Stimulated activated CD8-positive, alpha-beta memory T cell treated with anti-CD3 and anti-CD28 coated beads, Interleukin-7, amount 100 ng/mL, for 48 hours (primary cell): ENCODE measurements at regions not wholly inside any gene's neighbourhood (a gene's known extent, or its start where the extent isn't known, plus 50 kb on each side); places are given as distances from the start of the nearest gene placed in this dataset.

Experiments
- DNase-seq, 2 donors: peaks; one replicate each; pipeline ENCODE4 v3.0.0-alpha.2; 2020; ENCODE audit warnings: low read depth in 1 of 2; ENCODE audit errors: extremely low read depth in 1 of 2

DNA sequence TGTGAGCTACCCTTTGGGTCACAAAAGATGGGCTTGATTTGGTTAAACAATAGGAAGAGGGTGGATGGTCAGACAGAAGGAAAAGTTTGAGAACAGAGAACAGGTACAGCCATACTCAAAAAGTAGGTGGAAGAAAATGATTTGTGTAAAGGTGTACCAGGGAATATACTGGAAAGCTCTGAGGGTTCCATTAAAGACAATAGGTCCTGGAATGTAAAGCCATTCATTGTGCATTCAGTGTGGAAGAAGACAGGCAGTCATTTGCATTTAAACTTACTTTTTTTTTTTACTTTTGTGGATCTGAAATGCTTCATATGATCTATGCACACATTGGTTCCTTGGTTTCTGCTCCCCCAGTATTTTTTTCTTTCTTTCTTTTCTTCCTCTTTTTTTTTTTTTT lies 581.4 kb upstream of the PIK3C3 start:
- DNase-seq = no peak

- DNase-seq = no peak
Observed at GRCh38 chr18:41372046-41372665, 582.9 kb upstream of the PIK3C3 start.

DNA sequence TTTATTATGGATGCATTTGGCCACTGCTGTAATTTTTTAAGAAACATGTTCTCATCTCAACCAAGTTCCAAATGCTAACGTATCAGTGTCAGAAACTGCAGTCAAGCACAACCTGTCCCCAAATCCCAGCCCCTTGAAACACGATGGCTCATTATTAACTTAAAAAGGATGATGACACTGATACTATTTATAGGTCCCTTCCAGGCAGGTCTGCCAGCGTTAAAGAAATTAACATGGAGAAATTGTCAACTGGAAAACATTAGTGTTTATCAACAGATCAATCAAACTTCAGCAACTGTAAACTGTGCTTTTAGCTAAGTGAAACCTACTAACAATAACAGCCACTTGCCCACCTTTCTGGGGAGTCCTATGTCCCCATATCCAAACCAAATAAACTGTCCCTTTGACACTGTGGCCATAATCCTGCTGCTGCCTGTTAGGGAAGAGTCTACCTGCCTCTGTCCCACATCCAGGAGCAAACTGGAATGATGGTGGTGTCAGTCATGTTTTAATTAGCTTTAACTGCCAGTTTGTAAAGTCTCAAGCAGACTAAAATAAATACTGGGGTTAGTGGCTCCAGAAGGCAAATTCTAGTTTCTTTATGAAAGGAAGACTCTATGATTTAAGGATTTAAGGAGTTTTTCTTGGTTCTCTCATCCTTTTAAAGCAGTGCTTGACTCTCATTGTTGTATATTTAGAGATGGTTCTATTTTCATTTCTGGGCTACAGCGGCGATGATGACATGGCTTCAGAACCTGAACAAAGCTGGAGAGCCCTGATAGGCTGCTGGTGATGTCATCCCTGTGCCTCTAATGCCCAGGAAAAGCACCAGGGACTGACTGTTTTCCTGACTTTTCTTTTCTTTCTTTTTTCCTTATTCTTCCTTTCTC lies 583.6 kb upstream of the PIK3C3 start:
- DNase-seq = no peak

- no peak for DNase-seq
Observed at GRCh38 chr18:41370740-41371139, 584.3 kb upstream of the PIK3C3 start.

DNA sequence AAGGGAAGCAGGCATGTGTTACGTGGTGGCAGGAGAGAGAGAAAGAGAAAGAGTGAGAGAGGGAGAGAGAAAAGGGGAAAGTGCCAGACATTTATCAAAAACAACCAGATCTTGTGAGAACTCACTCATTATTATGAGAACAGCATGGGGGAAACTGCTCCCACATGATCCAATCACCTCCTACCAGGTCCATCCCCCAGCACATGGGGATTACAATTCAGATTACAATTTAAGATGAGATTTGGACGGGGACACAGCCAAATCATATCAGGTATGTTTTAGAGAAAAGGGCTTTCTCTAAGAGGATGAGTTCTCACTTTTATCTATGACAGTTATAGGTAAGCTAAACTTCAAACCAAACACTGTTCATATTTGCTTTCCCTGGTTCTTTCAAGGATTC lies 597.3 kb upstream of the PIK3C3 start:
- no peak for DNase-seq

DNA sequence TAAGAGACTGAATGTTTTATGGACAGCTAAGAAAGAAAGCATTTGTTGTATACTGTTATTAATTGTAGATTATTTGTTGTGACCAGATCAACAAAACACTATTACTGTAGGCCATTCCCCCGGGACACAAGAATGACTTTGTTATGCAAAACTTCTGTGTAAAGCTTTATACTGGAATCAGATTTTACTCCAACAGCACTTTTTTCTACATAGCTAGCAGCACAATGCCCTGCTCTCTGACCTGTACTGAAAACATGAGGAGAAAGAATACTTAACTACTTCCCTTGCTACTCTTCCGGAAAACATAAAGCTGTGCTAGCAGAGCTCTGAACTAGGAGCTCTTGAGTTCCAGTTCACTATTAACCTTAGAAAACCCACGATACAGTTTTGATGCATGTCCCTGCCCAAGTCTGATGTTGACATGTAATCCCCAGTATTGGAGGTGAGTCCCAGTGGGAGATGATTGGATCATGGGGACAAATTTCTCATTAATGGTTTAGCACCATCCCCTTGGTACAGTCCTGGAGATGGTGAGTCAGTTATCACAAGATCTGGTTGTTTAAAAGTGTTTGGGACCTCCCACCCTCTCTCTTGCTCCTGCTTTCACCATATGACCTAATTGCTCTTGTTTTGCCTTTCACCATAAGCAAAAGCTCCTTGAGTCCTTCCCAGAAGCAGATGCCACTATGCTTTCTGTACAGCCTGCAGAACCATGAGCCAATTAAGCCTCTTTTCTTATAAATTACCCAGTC lies 601.1 kb upstream of the PIK3C3 start:
- DNase-seq = no peak

DNA sequence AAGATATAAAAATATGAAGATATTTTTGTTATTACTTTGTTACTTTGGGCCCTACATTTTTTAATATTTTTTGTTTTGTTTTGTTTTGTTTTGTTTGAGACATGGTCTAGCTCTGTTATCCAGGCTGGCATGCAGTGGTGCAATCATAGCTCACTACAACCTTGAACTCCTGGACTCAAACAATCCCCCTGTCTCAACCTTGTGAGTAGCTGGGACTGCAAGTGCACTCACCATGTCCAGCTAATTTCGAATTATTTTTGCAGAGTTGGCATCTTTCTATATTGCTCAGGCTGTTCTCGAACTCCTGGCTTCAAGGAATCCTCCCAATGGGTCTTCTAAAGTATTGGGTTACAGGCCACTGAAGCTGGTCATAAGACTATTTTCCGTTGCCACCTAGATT lies 603.6 kb upstream of the PIK3C3 start:
- DNase-seq = no peak

DNA sequence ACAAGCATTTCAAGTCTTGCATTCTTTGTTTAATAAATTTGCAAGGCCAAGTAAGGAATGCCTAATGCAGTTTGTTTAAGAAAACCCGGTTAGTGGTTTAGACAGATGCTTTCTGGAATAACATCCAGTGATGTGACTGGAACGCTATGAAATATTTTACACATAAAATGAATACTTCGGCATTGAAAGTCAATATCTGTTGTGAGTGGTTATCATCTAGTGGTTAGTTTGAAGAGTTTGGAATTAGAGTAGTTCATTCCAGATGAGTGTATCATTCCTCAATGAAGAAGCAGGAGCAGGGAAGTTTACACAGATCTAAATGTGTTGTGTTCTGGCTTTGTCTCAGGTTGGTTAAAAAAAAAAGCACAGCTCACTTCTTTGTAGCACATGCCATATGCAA lies 608.0 kb upstream of the PIK3C3 start:
- DNase-seq = no peak

GRCh38 chr18:41343808-41344207 lies 611.2 kb upstream of the PIK3C3 start:
- DNase-seq = no peak

DNA sequence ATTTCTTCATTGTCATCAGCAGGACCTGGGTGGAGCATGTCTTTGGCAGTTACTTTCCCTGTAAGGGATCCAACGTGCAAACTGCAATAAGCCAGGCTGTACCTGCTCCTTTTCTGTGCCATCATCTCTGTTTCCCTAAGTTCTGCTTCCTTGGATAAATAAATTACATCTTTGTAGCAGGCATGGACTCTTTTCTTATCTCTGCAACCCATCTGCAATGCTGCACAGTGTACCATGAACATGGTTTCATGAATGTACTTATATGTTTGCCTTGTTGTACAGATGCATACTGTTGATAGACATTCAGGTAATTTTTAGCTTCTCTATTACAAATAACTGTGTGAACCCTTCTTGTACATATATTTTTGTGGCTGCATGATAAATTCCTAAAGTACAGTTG lies 616.7 kb upstream of the PIK3C3 start:
- DNase-seq = no peak

DNA sequence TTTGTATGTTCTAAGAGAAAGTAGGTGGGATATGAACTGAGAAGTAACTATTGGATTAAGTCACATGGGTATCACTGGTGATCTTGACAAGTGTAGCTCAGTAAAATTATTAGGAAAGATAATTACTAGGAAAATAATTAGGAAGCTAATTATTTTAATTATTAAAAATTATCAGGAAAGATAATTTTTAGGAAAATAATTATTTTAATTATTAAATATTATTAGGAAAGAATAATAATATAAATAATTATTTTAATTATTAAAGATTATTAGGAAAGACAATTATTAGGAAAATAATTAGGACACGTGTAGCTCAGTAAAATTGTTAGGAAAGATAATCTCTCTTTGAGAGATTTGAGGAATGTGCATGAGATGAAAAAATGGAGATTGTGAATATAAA lies 623.4 kb upstream of the PIK3C3 start:
- DNase-seq = no peak

GRCh38 chr18:41326311-41326710 lies 628.7 kb upstream of the PIK3C3 start:
- DNase-seq = no peak

DNA sequence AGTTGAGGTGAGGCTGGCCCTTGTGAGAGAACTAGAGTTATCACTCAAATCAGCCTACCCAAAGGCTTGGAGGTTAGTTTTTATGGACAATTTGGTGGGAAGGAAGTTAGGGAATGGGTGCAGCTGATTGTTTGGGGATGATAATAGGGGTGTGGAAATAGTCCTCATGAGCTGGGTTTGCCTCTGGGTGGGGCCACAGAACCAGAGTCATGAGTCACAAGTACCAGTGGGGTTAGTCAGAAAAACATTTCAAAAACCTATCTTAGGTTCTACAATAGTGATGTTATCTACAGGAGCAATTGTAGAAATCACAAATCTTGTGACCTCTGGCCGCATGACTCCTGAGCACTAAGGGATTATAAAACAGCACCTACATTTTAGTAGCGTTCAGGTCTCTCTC lies 630.1 kb upstream of the PIK3C3 start:
- no peak for DNase-seq

DNA sequence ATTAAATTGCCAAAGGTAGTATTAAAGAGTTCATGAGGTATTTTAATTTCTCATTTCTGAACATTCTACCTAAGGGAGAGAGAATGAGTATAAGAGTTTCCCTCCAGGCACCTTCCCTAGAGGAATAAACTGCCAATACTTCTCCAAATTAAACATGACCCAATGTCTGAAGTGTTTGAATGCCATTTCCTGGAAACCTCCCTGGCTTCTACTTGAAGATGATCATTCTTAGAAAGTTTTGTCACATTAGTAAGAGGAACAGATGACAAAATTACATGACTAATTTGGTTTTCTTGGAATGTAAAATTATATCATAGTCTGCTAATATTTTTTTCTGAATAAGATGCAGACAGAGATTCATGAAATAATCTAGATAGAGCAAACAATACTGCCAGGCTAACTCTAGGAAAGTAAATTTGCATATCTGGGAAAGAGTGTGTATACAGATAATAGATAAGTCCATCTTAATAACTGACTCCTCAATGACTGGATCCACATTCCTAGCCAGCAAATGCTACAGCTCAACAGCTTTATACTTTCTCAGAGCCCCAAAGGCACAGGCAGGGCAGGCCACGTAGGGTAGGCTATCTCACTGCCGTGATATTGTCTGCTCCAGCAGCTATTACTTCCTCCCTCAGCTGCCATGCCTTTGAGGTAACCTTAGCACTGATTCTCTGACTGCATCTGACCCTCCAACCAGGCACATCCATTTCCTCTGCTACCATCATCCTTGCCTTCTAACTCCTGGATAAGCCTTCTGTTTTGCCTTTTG lies 630.8 kb upstream of the PIK3C3 start:
- DNase-seq = no peak

DNA sequence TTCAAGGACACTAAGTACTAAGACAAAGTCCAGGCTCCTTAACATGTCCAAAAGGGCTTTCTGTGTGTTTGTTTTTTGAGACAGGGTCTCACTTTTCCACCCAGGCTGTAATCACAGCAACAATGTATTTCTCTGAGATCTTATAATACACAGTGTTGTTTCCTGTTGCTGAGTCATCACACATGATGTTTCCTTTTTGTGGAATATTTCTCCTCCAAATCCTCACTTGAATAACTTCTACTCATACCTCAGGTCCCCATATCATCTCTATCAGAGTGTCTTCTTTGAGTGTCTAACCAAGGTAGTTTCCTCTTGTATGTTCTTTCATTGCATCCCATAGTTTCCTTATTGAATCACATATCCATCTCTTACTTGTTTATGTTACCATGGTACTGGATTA lies 632.0 kb upstream of the PIK3C3 start:
- DNase-seq = no peak

DNA sequence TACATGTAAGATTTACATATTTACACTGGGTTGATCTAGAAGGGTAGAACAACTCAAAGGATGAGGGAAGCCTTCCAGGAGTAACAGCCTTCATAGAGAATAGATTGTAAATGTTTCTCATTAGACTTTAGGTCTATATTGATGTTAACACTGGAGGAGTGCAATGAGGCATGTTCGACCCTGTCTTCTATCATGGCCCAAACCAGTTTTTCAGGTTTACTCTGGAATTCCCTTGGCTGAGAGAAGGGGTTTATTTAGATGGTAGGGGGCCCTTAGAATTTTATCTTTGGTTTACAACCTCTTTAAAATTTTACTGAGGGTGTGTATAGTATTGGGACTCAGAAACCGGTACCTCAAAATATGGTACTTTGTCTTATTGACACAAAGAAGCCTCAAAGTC lies 634.9 kb upstream of the PIK3C3 start:
- DNase-seq = no peak

GRCh38 chr18:41315134-41315533 lies 639.9 kb upstream of the PIK3C3 start:
- DNase-seq = no peak

DNA sequence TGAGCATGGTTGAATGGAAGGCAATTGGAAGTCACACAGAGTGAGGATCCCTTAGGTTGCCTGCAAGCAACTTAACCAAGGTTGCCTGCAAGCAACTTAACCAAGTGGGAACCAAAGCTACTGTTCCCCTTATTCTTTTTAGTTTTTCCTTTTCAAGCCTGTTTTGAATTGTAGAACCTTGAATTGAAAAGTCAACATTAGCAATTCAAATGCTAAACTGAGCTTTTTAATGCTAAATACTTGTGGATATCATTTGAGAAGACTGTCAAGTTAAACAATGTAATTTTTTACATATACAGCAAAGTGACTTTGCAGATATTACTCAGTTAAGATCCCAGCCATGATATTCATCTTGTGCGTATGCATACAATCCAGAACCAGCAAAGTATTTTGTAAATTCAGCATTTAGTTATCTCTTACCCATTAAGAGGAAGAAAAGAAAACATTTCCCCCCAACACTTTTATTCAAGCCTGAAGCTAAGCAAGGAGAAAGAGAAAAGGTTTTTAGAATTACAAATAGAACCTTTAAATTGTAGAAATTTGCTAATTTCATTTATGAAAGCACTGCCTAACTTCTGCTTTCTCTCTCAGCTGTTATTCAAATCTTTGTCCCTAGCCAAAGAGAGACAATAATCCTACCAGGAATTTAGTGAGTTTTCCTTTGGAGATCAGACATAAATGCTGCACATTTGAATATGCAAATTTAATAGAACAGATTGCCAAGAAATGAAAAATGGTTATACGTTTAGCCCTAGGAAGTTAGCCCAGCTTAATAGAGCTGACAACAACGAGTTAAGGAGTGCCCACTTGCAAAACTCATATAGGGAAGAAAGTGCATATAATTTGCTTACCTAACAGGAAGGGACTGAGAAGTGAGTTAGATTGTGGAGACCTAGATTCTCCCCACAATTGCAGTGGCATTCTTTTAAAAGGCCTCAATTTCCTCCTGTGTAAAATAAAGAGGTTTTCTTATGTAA lies 643.2 kb upstream of the PIK3C3 start:
- no peak for DNase-seq

- no peak for DNase-seq
Observed at GRCh38 chr18:41297740-41298139, 657.3 kb upstream of the PIK3C3 start.

DNA sequence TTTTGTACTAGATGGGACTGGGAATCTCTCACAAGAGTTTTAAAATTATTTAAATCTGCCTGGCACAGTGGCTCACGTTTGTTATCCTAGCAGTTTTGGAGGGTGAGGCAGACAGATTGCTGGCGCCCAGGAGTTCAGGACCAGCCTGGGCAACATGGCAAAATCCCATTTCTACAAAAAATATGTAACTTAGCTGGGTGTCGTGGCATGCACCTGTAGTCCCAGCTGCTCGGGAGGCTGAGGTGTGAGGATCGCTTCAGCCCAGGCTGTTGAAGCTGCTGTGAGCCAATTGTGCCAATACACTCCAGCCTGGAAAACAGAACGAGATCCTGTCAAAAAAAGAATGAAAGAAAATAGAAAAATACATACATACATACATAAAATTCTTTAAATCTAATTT lies 685.7 kb upstream of the PIK3C3 start:
- DNase-seq = no peak
